Smooth muscle cell (in vitro differentiated cells): ENCODE measurements at regions not wholly inside any gene's neighbourhood (a gene's known extent, or its start where the extent isn't known, plus 50 kb on each side); places are given as distances from the start of the nearest gene placed in this dataset.

Source experiments
- DNase-seq: peaks from one replicate; lab custom pipeline; 2025; ENCODE audit not compliant: unreplicated experiment; lab: John Stamatoyannopoulos, UW
- H2AFZ ChIP-seq: fragments of 200-600 bp; sonication (generic); 2 replicates; pipeline ENCODE4 v1.6.0; 2016; ENCODE audit warnings: antibody characterized with exemption, low read depth, mild to moderate bottlenecking
- H3F3A ChIP-seq: fragments of 200-600 bp; sonication (generic); 2 replicates; pipeline ENCODE4 v1.6.0; 2017; ENCODE audit warnings: antibody characterized with exemption, low read depth
- H3K27ac ChIP-seq: fragments of 200-600 bp; sonication (generic); 2 replicates; pipeline ENCODE4 v1.5.1; 2016; ENCODE audit warnings: low read depth, mild to moderate bottlenecking
- H3K27me3 ChIP-seq: fragments of 200-600 bp; sonication (generic); 2 replicates; pipeline ENCODE4 v1.6.1; 2016; ENCODE audit warnings: low read depth, mild to moderate bottlenecking
- H3K36me3 ChIP-seq: fragments of 200-600 bp; sonication (generic); 2 replicates; pipeline ENCODE4 v1.5.1; 2016; ENCODE audit warnings: low read depth
- H3K4me1 ChIP-seq: fragments of 200-600 bp; sonication (generic); 2 replicates; pipeline ENCODE4 v1.5.1; 2016; ENCODE audit warnings: low read depth
- H3K4me2 ChIP-seq: fragments of 200-600 bp; sonication (generic); 2 replicates; pipeline ENCODE4 v1.6.0; 2016; ENCODE audit warnings: mild to moderate bottlenecking
- H3K4me3 ChIP-seq: fragments of 200-600 bp; sonication (generic); 2 replicates; pipeline ENCODE4 v1.5.1; 2016; ENCODE audit warnings: mild to moderate bottlenecking
- H3K79me2 ChIP-seq: fragments of 200-600 bp; sonication (generic); 2 replicates; pipeline ENCODE4 v1.6.0; 2016; ENCODE audit warnings: low read depth, mild to moderate bottlenecking
- H3K9ac ChIP-seq: fragments of 200-600 bp; sonication (generic); 2 replicates; pipeline ENCODE4 v1.6.0; 2016; ENCODE audit warnings: low read depth
- H3K9me3 ChIP-seq: fragments of 200-600 bp; sonication (generic); replicated peaks from 2 replicates; pipeline ENCODE4 v1.5.1; 2016; ENCODE audit warnings: low read depth
- H4K20me1 ChIP-seq: fragments of 200-600 bp; sonication (generic); 2 replicates; pipeline ENCODE4 v1.6.0; 2016; ENCODE audit warnings: low read depth
- CTCF ChIP-seq: fragments of 200-600 bp; sonication (generic); IDR thresholded peaks from 2 replicates; pipeline ENCODE4 v1.5.1; 2017; ENCODE audit warnings: borderline replicate concordance, mild to moderate bottlenecking, antibody characterized with exemption; ENCODE audit not compliant: insufficient read depth, poor library complexity, severe bottlenecking
- WGBS: methylation state at CpG from one replicate; pipeline ENCODE4 v1.1.7; 2016; ENCODE audit warnings: low lambda C conversion rate; 5-methylcytosine and 5-hydroxymethylcytosine counted together

- Histone ChIP-seq H3K4me2 (no peak overlapping the region), H3F3A (no peaks in the 10 kb centered on the region), H3K27ac (no peak overlapping the region), H3K36me3 (no peaks in the 10 kb centered on the region), H3K4me3 (no peak overlapping the region), H3K4me1 (peaks cover 3% of the 10 kb centered on the region), H3K27me3 (no peaks in the 10 kb centered on the region), H3K79me2 (no peaks in the 10 kb centered on the region), H4K20me1 (no peaks in the 10 kb centered on the region), H2AFZ (no peak overlapping the region), H3K9me3 (no peaks in the 10 kb centered on the region), H3K9ac (no peak overlapping the region)
- TF ChIP-seq CTCF = no peak
- WGBS = 95% methylated on average over 12 of the region's 13 CpGs
- DNase-seq = no peak
Measured at GRCh38 chr22:48528221-48528915, 1299.3 kb downstream of the BRD1 start.

GRCh38 chr22:48523761-48524160 is 1303.9 kb downstream of the BRD1 start:
- no peak overlapping the region for H3K4me3 ChIP-seq
- no peaks in the 10 kb centered on the region for H3K4me1 ChIP-seq
- no peak for TF ChIP-seq CTCF
- no peaks in the 10 kb centered on the region for H3K27me3 ChIP-seq
- no peak for DNase-seq
- H3K36me3 ChIP-seq = no peaks in the 10 kb centered on the region
- no peak overlapping the region for H3K9ac ChIP-seq
- WGBS = 93% methylated on average over 14 of the region's 14 CpGs
- H4K20me1 ChIP-seq = no peaks in the 10 kb centered on the region
- no peaks in the 10 kb centered on the region for H3K9me3 ChIP-seq
- H3K79me2 ChIP-seq = no peaks in the 10 kb centered on the region
- no peaks in the 10 kb centered on the region for H3F3A ChIP-seq
- H2AFZ ChIP-seq = no peak overlapping the region
- H3K27ac ChIP-seq = no peak overlapping the region
- H3K4me2 ChIP-seq = no peak overlapping the region

- no peak for DNase-seq
- TF ChIP-seq CTCF = no peak
- no peak overlapping the region for H3K4me2 ChIP-seq
- H3K9ac ChIP-seq = no peak overlapping the region
- H3F3A ChIP-seq = no peaks in the 10 kb centered on the region
- no peaks in the 10 kb centered on the region for H3K36me3 ChIP-seq
- H4K20me1 ChIP-seq = no peaks in the 10 kb centered on the region
- H3K4me1 ChIP-seq = no peaks in the 10 kb centered on the region
- no peaks in the 10 kb centered on the region for H3K9me3 ChIP-seq
- H3K4me3 ChIP-seq = no peak overlapping the region
- no peak overlapping the region for H2AFZ ChIP-seq
- H3K79me2 ChIP-seq = no peaks in the 10 kb centered on the region
- H3K27me3 ChIP-seq = no peaks in the 10 kb centered on the region
- 95% methylated on average over 19 of the region's 19 CpGs for WGBS
- no peak overlapping the region for H3K27ac ChIP-seq
Measured at GRCh38 chr22:48523091-48523490, 1304.6 kb downstream of the BRD1 start.

- 98% methylated on average over 14 of the region's 14 CpGs for WGBS
- Histone ChIP-seq H3K27ac (no peak overlapping the region), H3K27me3 (no peaks in the 10 kb centered on the region), H3K9ac (no peak overlapping the region), H3K79me2 (no peaks in the 10 kb centered on the region), H3K36me3 (no peaks in the 10 kb centered on the region), H3K4me1 (no peaks in the 10 kb centered on the region), H3K4me3 (no peak overlapping the region), H3F3A (no peaks in the 10 kb centered on the region), H3K9me3 (no peaks in the 10 kb centered on the region), H2AFZ (no peak overlapping the region), H4K20me1 (no peaks in the 10 kb centered on the region), H3K4me2 (no peak overlapping the region)
- no peak for DNase-seq
- TF ChIP-seq CTCF = no peak
Measured at GRCh38 chr22:48522271-48522670, 1305.4 kb downstream of the BRD1 start.
